ENCODE measurements at regions not wholly inside any gene's neighbourhood (a gene's known extent, or its start where the extent isn't known, plus 50 kb on each side); places are given as distances from the start of the nearest gene placed in this dataset.

DNA sequence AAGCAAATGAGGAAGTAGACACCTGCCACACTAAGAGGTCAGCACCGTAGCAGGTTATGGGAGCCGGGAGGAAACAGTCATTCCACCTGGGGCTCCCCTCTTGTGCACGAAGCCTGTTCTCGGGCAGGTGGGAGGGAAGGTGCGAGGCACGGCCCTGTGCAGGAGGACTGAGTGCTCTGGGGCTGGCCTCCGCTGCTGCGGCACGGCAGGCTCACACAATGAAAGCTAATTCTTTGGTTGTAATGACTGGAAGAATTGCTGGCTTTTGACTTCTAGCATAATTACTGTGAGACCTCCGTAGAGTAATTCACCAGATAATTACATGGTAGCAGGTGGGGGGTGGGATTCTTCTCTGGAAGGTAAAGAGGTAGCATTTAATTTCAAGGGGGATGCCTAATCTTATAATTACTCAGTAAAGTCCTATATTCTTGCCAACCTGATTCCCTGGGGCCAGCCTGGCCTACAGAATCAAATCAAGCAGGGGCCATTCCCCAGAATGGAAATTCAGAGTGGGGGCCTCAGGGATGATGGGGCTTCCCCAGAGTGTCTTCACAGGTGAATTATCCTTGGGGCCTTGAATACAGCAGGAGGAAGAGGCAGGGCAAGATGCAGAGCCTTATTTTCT is 129.1 kb downstream of the TPRA1 start (continued):
- TF ChIP-seq, protein P1, sequence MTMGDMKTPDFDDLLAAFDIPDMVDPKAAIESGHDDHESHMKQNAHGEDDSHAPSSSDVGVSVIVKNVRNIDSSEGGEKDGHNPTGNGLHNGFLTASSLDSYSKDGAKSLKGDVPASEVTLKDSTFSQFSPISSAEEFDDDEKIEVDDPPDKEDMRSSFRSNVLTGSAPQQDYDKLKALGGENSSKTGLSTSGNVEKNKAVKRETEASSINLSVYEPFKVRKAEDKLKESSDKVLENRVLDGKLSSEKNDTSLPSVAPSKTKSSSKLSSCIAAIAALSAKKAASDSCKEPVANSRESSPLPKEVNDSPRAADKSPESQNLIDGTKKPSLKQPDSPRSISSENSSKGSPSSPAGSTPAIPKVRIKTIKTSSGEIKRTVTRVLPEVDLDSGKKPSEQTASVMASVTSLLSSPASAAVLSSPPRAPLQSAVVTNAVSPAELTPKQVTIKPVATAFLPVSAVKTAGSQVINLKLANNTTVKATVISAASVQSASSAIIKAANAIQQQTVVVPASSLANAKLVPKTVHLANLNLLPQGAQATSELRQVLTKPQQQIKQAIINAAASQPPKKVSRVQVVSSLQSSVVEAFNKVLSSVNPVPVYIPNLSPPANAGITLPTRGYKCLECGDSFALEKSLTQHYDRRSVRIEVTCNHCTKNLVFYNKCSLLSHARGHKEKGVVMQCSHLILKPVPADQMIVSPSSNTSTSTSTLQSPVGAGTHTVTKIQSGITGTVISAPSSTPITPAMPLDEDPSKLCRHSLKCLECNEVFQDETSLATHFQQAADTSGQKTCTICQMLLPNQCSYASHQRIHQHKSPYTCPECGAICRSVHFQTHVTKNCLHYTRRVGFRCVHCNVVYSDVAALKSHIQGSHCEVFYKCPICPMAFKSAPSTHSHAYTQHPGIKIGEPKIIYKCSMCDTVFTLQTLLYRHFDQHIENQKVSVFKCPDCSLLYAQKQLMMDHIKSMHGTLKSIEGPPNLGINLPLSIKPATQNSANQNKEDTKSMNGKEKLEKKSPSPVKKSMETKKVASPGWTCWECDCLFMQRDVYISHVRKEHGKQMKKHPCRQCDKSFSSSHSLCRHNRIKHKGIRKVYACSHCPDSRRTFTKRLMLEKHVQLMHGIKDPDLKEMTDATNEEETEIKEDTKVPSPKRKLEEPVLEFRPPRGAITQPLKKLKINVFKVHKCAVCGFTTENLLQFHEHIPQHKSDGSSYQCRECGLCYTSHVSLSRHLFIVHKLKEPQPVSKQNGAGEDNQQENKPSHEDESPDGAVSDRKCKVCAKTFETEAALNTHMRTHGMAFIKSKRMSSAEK (CRISPR knock-in tag; IDR thresholded peaks at IDR 0.05; ENCODE audit: borderline replicate concordance), result no peak
- TF ChIP-seq, protein P2, sequence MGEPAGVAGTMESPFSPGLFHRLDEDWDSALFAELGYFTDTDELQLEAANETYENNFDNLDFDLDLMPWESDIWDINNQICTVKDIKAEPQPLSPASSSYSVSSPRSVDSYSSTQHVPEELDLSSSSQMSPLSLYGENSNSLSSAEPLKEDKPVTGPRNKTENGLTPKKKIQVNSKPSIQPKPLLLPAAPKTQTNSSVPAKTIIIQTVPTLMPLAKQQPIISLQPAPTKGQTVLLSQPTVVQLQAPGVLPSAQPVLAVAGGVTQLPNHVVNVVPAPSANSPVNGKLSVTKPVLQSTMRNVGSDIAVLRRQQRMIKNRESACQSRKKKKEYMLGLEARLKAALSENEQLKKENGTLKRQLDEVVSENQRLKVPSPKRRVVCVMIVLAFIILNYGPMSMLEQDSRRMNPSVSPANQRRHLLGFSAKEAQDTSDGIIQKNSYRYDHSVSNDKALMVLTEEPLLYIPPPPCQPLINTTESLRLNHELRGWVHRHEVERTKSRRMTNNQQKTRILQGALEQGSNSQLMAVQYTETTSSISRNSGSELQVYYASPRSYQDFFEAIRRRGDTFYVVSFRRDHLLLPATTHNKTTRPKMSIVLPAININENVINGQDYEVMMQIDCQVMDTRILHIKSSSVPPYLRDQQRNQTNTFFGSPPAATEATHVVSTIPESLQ (CRISPR knock-in tag; IDR thresholded peaks at IDR 0.05), result no peak

DNA sequence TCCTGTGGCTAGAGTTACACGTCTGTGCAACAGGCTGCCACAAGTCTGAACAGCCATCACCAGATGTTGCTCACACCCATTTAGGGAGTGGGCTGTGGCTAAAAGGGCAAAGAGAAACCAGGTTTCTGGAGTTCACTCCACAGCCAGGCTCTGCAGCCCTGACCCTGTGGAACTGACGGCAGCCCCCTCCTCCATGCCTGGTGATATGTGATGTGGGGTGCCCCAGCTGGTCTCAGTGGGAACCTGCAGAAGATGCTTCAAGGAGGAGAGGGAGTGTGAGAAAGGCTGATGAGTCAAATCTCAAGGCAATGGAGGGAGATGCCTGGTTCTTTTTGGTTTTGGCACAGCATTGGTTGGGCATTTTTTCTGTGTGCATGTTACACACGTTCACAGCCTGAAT is 130.6 kb downstream of the TPRA1 start:
- ChIA-PET CTCF (interaction anchor here (0.9 to 1.3 kb wide), 2 partner anchors 13 to 88 kb away, joined by 3 to 6 read pairs; no protein-coding TSS in a partner anchor), POLR2A (no interaction called here)
- H3K27me3 Mint-ChIP-seq (ENCODE audit: low read depth), result peaks cover 38% of the 10 kb centered on the region
- H3K36me3 Mint-ChIP-seq, result no peaks in the 10 kb centered on the region
- no peak overlapping the region for H3K27ac Mint-ChIP-seq
- ATAC-seq (no peak), DNase-seq (ENCODE audit: low spot score) (no peak)
- H3K4me1 Mint-ChIP-seq, result peaks cover 21% of the 10 kb centered on the region
- H3K4me3 Mint-ChIP-seq, result no peak overlapping the region
- H3K9me3 Mint-ChIP-seq, result no peaks in the 10 kb centered on the region
- TF ChIP-seq NFATC4 (CRISPR knock-in tag; IDR thresholded peaks at IDR 0.05), result no peak
- TF ChIP-seq ATF1 (CRISPR knock-in tag; IDR thresholded peaks at IDR 0.05), result no peak
- TF ChIP-seq RORB (CRISPR knock-in tag; IDR thresholded peaks at IDR 0.05), result no peak
- no peak for TF ChIP-seq NR1H2 (CRISPR knock-in tag; IDR thresholded peaks at IDR 0.05)
- TF ChIP-seq, protein P3, sequence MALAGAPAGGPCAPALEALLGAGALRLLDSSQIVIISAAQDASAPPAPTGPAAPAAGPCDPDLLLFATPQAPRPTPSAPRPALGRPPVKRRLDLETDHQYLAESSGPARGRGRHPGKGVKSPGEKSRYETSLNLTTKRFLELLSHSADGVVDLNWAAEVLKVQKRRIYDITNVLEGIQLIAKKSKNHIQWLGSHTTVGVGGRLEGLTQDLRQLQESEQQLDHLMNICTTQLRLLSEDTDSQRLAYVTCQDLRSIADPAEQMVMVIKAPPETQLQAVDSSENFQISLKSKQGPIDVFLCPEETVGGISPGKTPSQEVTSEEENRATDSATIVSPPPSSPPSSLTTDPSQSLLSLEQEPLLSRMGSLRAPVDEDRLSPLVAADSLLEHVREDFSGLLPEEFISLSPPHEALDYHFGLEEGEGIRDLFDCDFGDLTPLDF (CRISPR knock-in tag; IDR thresholded peaks at IDR 0.05), result no peak
- TF ChIP-seq GTF2I (CRISPR knock-in tag; conservative IDR thresholded peaks at IDR 0.05), result no peak
- TF ChIP-seq, protein P4, sequence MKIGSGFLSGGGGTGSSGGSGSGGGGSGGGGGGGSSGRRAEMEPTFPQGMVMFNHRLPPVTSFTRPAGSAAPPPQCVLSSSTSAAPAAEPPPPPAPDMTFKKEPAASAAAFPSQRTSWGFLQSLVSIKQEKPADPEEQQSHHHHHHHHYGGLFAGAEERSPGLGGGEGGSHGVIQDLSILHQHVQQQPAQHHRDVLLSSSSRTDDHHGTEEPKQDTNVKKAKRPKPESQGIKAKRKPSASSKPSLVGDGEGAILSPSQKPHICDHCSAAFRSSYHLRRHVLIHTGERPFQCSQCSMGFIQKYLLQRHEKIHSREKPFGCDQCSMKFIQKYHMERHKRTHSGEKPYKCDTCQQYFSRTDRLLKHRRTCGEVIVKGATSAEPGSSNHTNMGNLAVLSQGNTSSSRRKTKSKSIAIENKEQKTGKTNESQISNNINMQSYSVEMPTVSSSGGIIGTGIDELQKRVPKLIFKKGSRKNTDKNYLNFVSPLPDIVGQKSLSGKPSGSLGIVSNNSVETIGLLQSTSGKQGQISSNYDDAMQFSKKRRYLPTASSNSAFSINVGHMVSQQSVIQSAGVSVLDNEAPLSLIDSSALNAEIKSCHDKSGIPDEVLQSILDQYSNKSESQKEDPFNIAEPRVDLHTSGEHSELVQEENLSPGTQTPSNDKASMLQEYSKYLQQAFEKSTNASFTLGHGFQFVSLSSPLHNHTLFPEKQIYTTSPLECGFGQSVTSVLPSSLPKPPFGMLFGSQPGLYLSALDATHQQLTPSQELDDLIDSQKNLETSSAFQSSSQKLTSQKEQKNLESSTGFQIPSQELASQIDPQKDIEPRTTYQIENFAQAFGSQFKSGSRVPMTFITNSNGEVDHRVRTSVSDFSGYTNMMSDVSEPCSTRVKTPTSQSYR (CRISPR knock-in tag; IDR thresholded peaks at IDR 0.05), result no peak
- TF ChIP-seq SP1 (CRISPR knock-in tag; conservative IDR thresholded peaks at IDR 0.05), result no peak
- TF ChIP-seq ETV6 (CRISPR knock-in tag; IDR thresholded peaks at IDR 0.05), result no peak
- TF ChIP-seq, protein P5, sequence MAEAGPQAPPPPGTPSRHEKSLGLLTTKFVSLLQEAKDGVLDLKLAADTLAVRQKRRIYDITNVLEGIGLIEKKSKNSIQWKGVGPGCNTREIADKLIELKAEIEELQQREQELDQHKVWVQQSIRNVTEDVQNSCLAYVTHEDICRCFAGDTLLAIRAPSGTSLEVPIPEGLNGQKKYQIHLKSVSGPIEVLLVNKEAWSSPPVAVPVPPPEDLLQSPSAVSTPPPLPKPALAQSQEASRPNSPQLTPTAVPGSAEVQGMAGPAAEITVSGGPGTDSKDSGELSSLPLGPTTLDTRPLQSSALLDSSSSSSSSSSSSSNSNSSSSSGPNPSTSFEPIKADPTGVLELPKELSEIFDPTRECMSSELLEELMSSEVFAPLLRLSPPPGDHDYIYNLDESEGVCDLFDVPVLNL (CRISPR knock-in tag; IDR thresholded peaks at IDR 0.05; ENCODE audit: borderline replicate concordance, low read depth), result no peak
- TF ChIP-seq, protein P6, sequence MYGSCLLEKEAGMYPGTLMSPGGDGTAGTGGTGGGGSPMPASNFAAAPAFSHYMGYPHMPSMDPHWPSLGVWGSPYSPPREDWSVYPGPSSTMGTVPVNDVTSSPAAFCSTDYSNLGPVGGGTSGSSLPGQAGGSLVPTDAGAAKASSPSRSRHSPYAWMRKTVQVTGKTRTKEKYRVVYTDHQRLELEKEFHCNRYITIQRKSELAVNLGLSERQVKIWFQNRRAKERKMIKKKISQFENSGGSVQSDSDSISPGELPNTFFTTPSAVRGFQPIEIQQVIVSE (CRISPR knock-in tag; IDR thresholded peaks at IDR 0.05; ENCODE audit: borderline replicate concordance), result no peak
- no peak for TF ChIP-seq MYBL2 (CRISPR knock-in tag; IDR thresholded peaks at IDR 0.05)
- TF ChIP-seq ZBTB21 (CRISPR knock-in tag; IDR thresholded peaks at IDR 0.05; ENCODE audit: borderline replicate concordance), result no peak
- TF ChIP-seq, protein P7, sequence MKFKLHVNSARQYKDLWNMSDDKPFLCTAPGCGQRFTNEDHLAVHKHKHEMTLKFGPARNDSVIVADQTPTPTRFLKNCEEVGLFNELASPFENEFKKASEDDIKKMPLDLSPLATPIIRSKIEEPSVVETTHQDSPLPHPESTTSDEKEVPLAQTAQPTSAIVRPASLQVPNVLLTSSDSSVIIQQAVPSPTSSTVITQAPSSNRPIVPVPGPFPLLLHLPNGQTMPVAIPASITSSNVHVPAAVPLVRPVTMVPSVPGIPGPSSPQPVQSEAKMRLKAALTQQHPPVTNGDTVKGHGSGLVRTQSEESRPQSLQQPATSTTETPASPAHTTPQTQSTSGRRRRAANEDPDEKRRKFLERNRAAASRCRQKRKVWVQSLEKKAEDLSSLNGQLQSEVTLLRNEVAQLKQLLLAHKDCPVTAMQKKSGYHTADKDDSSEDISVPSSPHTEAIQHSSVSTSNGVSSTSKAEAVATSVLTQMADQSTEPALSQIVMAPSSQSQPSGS (CRISPR knock-in tag; IDR thresholded peaks at IDR 0.05; ENCODE audit: borderline replicate concordance, low read depth), result no peak
- TF ChIP-seq IRF2 (CRISPR knock-in tag; IDR thresholded peaks at IDR 0.05; ENCODE audit: borderline replicate concordance, low read depth), result no peak
- TF ChIP-seq, protein P8, sequence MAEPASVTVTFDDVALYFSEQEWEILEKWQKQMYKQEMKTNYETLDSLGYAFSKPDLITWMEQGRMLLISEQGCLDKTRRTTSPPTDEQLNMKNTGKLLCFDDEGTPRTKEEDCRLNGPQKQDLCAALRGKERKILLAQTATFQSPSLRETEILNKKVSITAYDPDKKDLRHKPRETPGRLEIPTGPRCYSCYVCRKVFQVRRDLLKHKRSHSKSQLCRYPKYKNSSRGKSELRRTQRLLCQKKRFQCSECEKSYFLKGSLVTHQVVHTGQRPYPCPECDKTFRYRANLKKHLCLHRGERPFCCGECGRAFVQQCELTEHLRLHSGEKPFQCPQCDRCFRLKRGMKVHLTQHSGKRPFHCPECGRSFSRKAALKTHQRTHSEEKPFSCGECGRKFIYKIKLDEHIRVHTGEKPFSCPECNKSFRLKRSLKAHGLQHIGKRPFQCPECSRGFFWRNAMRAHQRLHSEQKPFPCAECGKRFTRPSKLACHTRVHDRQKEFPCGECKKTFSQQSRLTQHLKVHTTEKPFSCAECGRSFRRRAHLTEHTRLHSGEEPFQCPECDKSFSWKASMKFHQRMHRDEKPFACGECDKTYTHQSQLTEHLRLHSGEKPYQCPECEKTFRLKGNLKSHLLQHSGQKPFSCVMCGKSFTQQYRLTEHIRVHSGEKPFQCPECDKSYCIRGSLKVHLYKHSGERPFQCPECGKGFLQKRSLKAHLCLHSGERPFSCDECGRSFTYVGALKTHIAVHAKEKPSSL (CRISPR knock-in tag; conservative IDR thresholded peaks at IDR 0.05), result no peak
- no peak for TF ChIP-seq TP53 (CRISPR knock-in tag; IDR thresholded peaks at IDR 0.05)
- no peak for TF ChIP-seq SMAD3 (CRISPR knock-in tag; IDR thresholded peaks at IDR 0.05; ENCODE audit: borderline replicate concordance)

Data from WTC11 (cell line).